ENCODE measurements at regions not wholly inside any gene's neighbourhood (a gene's known extent, or its start where the extent isn't known, plus 50 kb on each side); places are given as distances from the start of the nearest gene placed in this dataset.

- Mint-ChIP-seq H3K9me3 (ENCODE audit: unreplicated experiment) (no peaks in the 10 kb centered on the region), H3K27me3 (ENCODE audit: unreplicated experiment) (no peaks in the 10 kb centered on the region), H3K4me1 (ENCODE audit: unreplicated experiment) (no peaks in the 10 kb centered on the region), H3K27ac (ENCODE audit: unreplicated experiment) (no peak overlapping the region), H3K4me3 (ENCODE audit: unreplicated experiment) (no peak overlapping the region), H3K36me3 (ENCODE audit: low read depth, unreplicated experiment) (no peaks in the 10 kb centered on the region)
- no peak for DNase-seq (ENCODE audit: low spot score)
- TF ChIP-seq CTCF (IDR thresholded peaks at IDR 0.05; ENCODE audit: unreplicated experiment) = no peak
Observed at GRCh38 chr16:73617738-73618137, 569.8 kb upstream of the ZFHX3 start.

DNA sequence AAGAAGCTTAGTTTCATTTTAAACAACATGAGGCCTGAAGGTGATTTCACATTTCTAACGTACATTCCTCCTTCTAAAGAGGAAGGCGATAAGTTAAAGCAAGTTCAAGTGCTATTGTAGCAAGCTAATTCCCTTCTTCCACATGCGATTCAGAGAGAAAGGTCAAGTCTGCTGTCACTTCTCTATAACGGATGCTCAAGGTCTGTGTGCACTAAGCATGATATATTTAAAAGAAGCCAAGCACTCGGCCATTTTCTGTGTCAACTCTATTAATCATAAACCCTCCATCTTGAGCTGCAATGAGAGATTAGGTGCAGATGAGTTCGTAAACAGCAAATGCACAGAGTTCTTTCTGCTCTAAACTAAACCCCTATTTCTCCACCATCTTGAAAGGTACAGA, 568.8 kb upstream of the ZFHX3 start:
- H3K9me3 Mint-ChIP-seq (ENCODE audit: unreplicated experiment) = no peaks in the 10 kb centered on the region

DNA sequence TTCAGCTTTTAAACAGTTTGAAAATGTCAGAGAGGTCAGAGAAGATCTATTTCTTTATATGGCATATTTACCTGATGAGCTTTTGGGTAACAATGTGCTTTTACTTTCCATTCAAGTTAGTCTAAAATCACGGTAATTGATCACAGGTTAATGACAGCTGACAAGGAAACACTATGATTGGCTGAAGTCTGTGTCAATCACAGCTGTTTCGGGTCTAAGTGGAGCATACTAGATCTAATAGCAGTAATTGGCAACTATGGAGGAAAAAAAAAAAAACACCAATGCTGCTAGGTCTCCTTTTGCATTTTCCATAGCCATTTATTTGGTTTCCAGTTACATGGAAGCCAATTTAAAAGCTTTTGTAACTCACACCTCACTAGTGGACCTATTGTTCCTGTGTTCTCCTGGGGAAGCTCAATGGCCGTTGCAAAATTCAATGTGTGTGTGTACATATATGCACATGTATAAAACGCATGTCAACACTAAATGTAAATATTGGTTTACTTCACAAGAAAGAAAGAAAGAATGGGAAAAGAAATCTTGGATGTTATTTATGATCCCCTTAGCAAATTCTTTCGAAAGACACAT, 568.3 kb upstream of the ZFHX3 start:
- Mint-ChIP-seq H3K9me3 (ENCODE audit: unreplicated experiment) (no peaks in the 10 kb centered on the region), H3K27ac (ENCODE audit: unreplicated experiment) (no peak overlapping the region), H3K36me3 (ENCODE audit: low read depth, unreplicated experiment) (no peaks in the 10 kb centered on the region), H3K4me3 (ENCODE audit: unreplicated experiment) (no peak overlapping the region), H3K27me3 (ENCODE audit: unreplicated experiment) (no peaks in the 10 kb centered on the region), H3K4me1 (ENCODE audit: unreplicated experiment) (no peaks in the 10 kb centered on the region)
- no peak for TF ChIP-seq CTCF (IDR thresholded peaks at IDR 0.05; ENCODE audit: unreplicated experiment)
- no peak for DNase-seq (ENCODE audit: low spot score)

More for the DNA sequence above, 568.8 kb upstream of the ZFHX3 start:
- H3K36me3 Mint-ChIP-seq (ENCODE audit: low read depth, unreplicated experiment) = no peaks in the 10 kb centered on the region
- H3K4me1 Mint-ChIP-seq (ENCODE audit: unreplicated experiment) = no peaks in the 10 kb centered on the region
- no peak overlapping the region for H3K4me3 Mint-ChIP-seq (ENCODE audit: unreplicated experiment)
- TF ChIP-seq CTCF (IDR thresholded peaks at IDR 0.05; ENCODE audit: unreplicated experiment) = no peak
- DNase-seq (ENCODE audit: low spot score) = no peak
- H3K27me3 Mint-ChIP-seq (ENCODE audit: unreplicated experiment) = no peaks in the 10 kb centered on the region
- no peak overlapping the region for H3K27ac Mint-ChIP-seq (ENCODE audit: unreplicated experiment)

DNA sequence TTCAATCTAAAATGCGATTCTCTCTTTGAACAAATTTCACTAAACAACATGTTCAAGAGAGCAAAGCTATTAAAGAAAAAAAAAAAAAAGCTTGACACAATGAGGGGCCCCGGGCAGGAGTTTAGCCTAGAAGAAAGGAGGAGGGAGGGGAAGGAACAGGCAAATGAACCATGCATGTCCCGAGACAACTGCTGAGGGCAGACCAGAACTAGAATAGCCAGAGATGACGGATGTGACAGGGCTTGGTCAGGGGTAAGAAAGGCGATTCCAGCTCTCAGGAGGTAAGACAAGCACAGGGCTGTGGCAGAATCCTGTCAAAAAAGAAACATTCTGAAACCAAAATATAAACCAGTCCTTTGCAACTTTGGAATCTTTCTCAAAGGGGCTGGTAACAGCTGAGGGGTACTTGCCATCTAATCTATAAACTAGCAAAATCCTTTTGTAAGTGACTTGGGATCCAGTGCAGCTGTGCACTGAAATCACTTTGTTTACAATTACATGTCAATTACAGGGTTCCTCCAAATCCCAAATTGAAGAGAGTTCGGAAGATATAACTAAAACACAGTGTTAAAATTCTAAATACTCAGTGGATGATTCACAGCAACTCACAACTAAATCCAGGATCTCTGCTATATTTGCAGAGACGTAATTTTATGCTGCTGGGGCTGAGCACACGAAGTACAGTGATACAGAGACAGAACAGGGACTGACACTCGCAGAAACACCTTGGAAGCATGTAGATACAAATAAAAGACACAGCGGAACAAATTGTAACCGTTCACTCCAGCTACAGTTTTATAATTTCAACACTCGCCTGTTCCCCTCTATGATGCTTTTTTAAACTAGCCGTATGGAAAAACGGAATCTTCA, 567.4 kb upstream of the ZFHX3 start:
- no peaks in the 10 kb centered on the region for H3K9me3 Mint-ChIP-seq (ENCODE audit: unreplicated experiment)
- H3K4me1 Mint-ChIP-seq (ENCODE audit: unreplicated experiment) = peaks cover 4% of the 10 kb centered on the region
- no peak for DNase-seq (ENCODE audit: low spot score)
- H3K36me3 Mint-ChIP-seq (ENCODE audit: low read depth, unreplicated experiment) = no peaks in the 10 kb centered on the region
- no peaks in the 10 kb centered on the region for H3K27me3 Mint-ChIP-seq (ENCODE audit: unreplicated experiment)
- H3K4me3 Mint-ChIP-seq (ENCODE audit: unreplicated experiment) = no peak overlapping the region
- no peak overlapping the region for H3K27ac Mint-ChIP-seq (ENCODE audit: unreplicated experiment)
- no peak for TF ChIP-seq CTCF (IDR thresholded peaks at IDR 0.05; ENCODE audit: unreplicated experiment)

DNA sequence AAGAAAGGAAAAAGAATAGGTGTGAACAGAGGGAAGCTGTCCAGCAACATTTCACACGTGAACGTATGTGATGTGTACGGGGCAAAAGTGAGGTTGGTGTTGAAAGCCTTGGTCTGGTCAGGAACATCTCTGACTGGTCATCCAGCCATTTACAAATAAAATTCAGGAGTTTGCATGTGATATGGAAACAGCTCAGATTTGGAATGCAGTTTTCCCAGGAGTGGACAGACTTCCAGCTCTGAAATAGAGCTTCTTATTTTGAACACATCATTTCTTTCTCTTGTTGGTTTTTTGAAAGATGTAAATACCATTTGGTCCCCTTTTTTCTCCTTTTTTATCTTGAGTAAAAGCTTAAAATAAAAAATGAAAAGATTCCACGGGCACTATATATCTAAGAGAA, 566.2 kb upstream of the ZFHX3 start:
- no peak for DNase-seq (ENCODE audit: low spot score)
- no peak overlapping the region for H3K27ac Mint-ChIP-seq (ENCODE audit: unreplicated experiment)
- peaks cover 4% of the 10 kb centered on the region for H3K4me1 Mint-ChIP-seq (ENCODE audit: unreplicated experiment)
- H3K4me3 Mint-ChIP-seq (ENCODE audit: unreplicated experiment) = no peak overlapping the region
- no peaks in the 10 kb centered on the region for H3K36me3 Mint-ChIP-seq (ENCODE audit: low read depth, unreplicated experiment)
- no peaks in the 10 kb centered on the region for H3K27me3 Mint-ChIP-seq (ENCODE audit: unreplicated experiment)
- no peaks in the 10 kb centered on the region for H3K9me3 Mint-ChIP-seq (ENCODE audit: unreplicated experiment)
- TF ChIP-seq CTCF (IDR thresholded peaks at IDR 0.05; ENCODE audit: unreplicated experiment) = no peak
